VCaP (cell line): ENCODE measurements at regions not wholly inside any gene's neighbourhood (a gene's known extent, or its start where the extent isn't known, plus 50 kb on each side); places are given as distances from the start of the nearest gene placed in this dataset.

ENCODE experiments used
- H3K27ac ChIP-seq: fragments of 450-650 bp; 2 replicates; pipeline ENCODE4 v1.5.1; 2017
- TF ChIP-seq, protein P1 (sequence below): fragments of 450-650 bp; conservative IDR thresholded peaks from 2 replicates; pipeline ENCODE4 v1.5.1; 2017; ENCODE audit warnings: mild to moderate bottlenecking, moderate library complexity

GRCh38 chr9:103985077-103985476, 109.0 kb upstream of the SMC2 start:
- no peak overlapping the region for H3K27ac ChIP-seq
- TF ChIP-seq, protein P1, sequence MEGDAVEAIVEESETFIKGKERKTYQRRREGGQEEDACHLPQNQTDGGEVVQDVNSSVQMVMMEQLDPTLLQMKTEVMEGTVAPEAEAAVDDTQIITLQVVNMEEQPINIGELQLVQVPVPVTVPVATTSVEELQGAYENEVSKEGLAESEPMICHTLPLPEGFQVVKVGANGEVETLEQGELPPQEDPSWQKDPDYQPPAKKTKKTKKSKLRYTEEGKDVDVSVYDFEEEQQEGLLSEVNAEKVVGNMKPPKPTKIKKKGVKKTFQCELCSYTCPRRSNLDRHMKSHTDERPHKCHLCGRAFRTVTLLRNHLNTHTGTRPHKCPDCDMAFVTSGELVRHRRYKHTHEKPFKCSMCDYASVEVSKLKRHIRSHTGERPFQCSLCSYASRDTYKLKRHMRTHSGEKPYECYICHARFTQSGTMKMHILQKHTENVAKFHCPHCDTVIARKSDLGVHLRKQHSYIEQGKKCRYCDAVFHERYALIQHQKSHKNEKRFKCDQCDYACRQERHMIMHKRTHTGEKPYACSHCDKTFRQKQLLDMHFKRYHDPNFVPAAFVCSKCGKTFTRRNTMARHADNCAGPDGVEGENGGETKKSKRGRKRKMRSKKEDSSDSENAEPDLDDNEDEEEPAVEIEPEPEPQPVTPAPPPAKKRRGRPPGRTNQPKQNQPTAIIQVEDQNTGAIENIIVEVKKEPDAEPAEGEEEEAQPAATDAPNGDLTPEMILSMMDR = no peak

- no peak overlapping the region for H3K27ac ChIP-seq
- TF ChIP-seq, protein P1 = no peak
These were observed 105.3 kb upstream of the SMC2 start for GRCh38 chr9:103988821-103989220.

GRCh38 chr9:103990311-103990710, 103.8 kb upstream of the SMC2 start:
- no peak overlapping the region for H3K27ac ChIP-seq
- TF ChIP-seq, protein P1 = no peak

- TF ChIP-seq, protein P1 = no peak
- no peak overlapping the region for H3K27ac ChIP-seq
These were observed 103.1 kb upstream of the SMC2 start for GRCh38 chr9:103991001-103991400.

- no peak overlapping the region for H3K27ac ChIP-seq
- TF ChIP-seq, protein P1 = no peak
These were observed 102.4 kb upstream of the SMC2 start for GRCh38 chr9:103991698-103992097.

DNA sequence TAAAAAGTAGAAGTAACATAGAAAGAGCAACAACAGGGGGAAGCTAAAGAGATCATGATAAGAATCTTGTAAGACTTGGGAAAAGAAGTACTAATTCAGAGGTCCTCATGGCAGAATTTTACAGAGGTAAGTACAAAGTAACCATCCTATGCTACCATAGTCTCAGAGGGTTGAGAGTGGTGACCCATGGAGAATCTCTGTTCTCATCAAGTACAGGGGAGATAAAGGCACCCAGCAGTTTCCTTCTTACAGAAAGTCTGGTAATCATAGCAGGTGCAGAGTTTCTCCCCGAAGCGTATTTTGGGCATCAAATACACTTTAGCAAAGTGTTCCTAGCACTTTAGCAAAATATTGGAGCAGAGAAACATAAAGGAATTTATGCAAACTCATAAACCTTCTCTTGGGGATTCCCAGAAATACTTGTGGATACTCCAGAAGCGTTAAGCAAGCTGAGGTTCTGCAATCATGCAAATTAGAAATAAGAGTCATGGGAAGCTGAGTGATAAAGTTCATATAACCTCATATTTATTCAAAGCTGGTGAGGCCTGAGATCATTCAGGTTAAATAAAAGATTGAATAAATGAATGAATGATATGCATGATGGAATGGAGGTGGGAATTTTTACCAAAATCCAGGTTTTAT, 101.0 kb upstream of the SMC2 start:
- TF ChIP-seq, protein P1 = no peak
- H3K27ac ChIP-seq = no peak overlapping the region

DNA sequence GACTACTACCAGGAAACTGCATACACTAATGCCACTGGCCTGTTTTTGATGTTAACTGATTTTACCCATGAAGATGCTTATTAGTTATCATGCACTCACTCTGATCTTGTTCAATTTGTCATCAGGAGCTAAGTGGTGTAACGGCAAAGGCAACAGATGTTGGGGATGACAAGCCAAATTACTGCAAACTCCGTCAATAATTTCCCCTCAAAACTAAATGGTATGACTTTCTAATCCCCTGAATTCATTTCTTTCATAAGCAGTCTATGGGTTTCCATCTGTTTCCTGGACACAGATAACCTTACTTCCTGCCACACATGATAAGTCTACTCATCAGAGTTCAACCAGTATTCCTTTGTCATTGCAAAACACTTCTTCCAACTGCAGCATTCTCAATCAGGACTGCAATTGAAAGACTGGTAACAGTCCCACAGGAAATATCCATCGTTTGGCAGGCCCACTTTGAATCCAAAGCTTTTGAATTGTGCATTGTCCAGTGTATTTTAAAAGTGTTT, 96.2 kb upstream of the SMC2 start:
- H3K27ac ChIP-seq = no peak overlapping the region
- TF ChIP-seq, protein P1 = no peak
